ENCODE measurements at regions not wholly inside any gene's neighbourhood (a gene's known extent, or its start where the extent isn't known, plus 50 kb on each side); places are given as distances from the start of the nearest gene placed in this dataset.

GRCh38 chr20:40503119-40503518 lies 185.9 kb downstream of the MAFB start:
- no peak for DNase-seq (ENCODE audit: low read depth)
- TF ChIP-seq CTCF (IDR thresholded peaks at IDR 0.05; ENCODE audit: control insufficient read depth, extremely low read depth, insufficient read depth) = no peak
- H3K4me3 ChIP-seq (ENCODE audit: low read depth, low read length) = no peak overlapping the region

- no peak for TF ChIP-seq CTCF (IDR thresholded peaks at IDR 0.05; ENCODE audit: control insufficient read depth, extremely low read depth, insufficient read depth)
- no peak for DNase-seq (ENCODE audit: low read depth)
- no peak overlapping the region for H3K4me3 ChIP-seq (ENCODE audit: low read depth, low read length)
Measured at GRCh38 chr20:40502576-40502975, 186.5 kb downstream of the MAFB start.

GRCh38 chr20:40499391-40499790 lies 189.6 kb downstream of the MAFB start:
- no peak for TF ChIP-seq CTCF (IDR thresholded peaks at IDR 0.05; ENCODE audit: control insufficient read depth, extremely low read depth, insufficient read depth)
- no peak overlapping the region for H3K4me3 ChIP-seq (ENCODE audit: low read depth, low read length)
- DNase-seq (ENCODE audit: low read depth) = no peak

GRCh38 chr20:40497899-40498691 lies 190.9 kb downstream of the MAFB start:
- TF ChIP-seq CTCF (IDR thresholded peaks at IDR 0.05; ENCODE audit: control insufficient read depth, extremely low read depth, insufficient read depth) = no peak
- H3K4me3 ChIP-seq (ENCODE audit: low read depth, low read length) = no peak overlapping the region
- no peak for DNase-seq (ENCODE audit: low read depth)

- no peak for TF ChIP-seq CTCF (IDR thresholded peaks at IDR 0.05; ENCODE audit: control insufficient read depth, extremely low read depth, insufficient read depth)
- H3K4me3 ChIP-seq (ENCODE audit: low read depth, low read length) = no peak overlapping the region
- no peak for DNase-seq (ENCODE audit: low read depth)
Measured at GRCh38 chr20:40495956-40496355, 193.1 kb downstream of the MAFB start.

- H3K4me3 ChIP-seq (ENCODE audit: low read depth, low read length) = no peak overlapping the region
- no peak for TF ChIP-seq CTCF (IDR thresholded peaks at IDR 0.05; ENCODE audit: control insufficient read depth, extremely low read depth, insufficient read depth)
- DNase-seq (ENCODE audit: low read depth) = no peak
Measured at GRCh38 chr20:40494248-40494647, 194.8 kb downstream of the MAFB start.

GRCh38 chr20:40493549-40493948 lies 195.5 kb downstream of the MAFB start:
- DNase-seq (ENCODE audit: low read depth) = no peak
- H3K4me3 ChIP-seq (ENCODE audit: low read depth, low read length) = no peak overlapping the region
- no peak for TF ChIP-seq CTCF (IDR thresholded peaks at IDR 0.05; ENCODE audit: control insufficient read depth, extremely low read depth, insufficient read depth)
